GM19324 (cell line): ENCODE measurements at regions not wholly inside any gene's neighbourhood (a gene's known extent, or its start where the extent isn't known, plus 50 kb on each side); places are given as distances from the start of the nearest gene placed in this dataset.
"Not testable (repeated sequence)": the region's sequence is repeated elsewhere in the genome, so short reads cannot be mapped to it uniquely, and the experiment has no call there.

ENCODE experiments used
- ATAC-seq: cut with Tn5 transposase; IDR thresholded peaks from one replicate; pipeline ENCODE4 v1.9.1; 2021; ENCODE audit warnings: mild to moderate bottlenecking, moderate library complexity; ENCODE audit not compliant: unreplicated experiment, low FRiP score

- ATAC-seq: no peak
Observed at GRCh38 chr4:104330125-104330905, 164.4 kb downstream of the CXXC4 start.

GRCh38 chr4:104326991-104327694, 167.6 kb downstream of the CXXC4 start:
- ATAC-seq: not testable (repeated sequence)

- ATAC-seq: no peak
Observed at GRCh38 chr4:104302731-104303130, 192.0 kb downstream of the CXXC4 start.

- no peak for ATAC-seq
Observed at GRCh38 chr4:104294811-104295210, 199.9 kb downstream of the CXXC4 start.

- no peak for ATAC-seq
Observed at GRCh38 chr4:104286867-104287266, 207.8 kb downstream of the CXXC4 start.

GRCh38 chr4:104283303-104283702, 211.4 kb downstream of the CXXC4 start:
- no peak for ATAC-seq

- no peak for ATAC-seq
Observed at GRCh38 chr4:104279744-104280143, 214.9 kb downstream of the CXXC4 start.

- no peak for ATAC-seq
Observed at GRCh38 chr4:104272966-104273365, 221.7 kb downstream of the CXXC4 start.

- not testable (repeated sequence) for ATAC-seq
Observed at GRCh38 chr4:104269603-104270002, 225.1 kb downstream of the CXXC4 start.

GRCh38 chr4:104263100-104263499, 231.6 kb downstream of the CXXC4 start:
- no peak for ATAC-seq

GRCh38 chr4:104262678-104263077, 232.0 kb downstream of the CXXC4 start:
- no peak for ATAC-seq

GRCh38 chr4:104248726-104249125, 246.0 kb downstream of the CXXC4 start:
- no peak for ATAC-seq

GRCh38 chr4:104235967-104236366, 258.7 kb downstream of the CXXC4 start:
- no peak for ATAC-seq

- no peak for ATAC-seq
Observed at GRCh38 chr4:104217526-104217925, 277.2 kb downstream of the CXXC4 start.

- no peak for ATAC-seq
Observed at GRCh38 chr4:104211657-104212056, 283.0 kb downstream of the CXXC4 start.

GRCh38 chr4:104210420-104210819, 284.3 kb downstream of the CXXC4 start:
- ATAC-seq: no peak

GRCh38 chr4:104206784-104207183, 287.9 kb downstream of the CXXC4 start:
- no peak for ATAC-seq

GRCh38 chr4:104205116-104205515, 289.6 kb downstream of the CXXC4 start:
- no peak for ATAC-seq

- no peak for ATAC-seq
Observed at GRCh38 chr4:104188301-104188700, 306.4 kb downstream of the CXXC4 start.

GRCh38 chr4:104169437-104169836, 325.3 kb downstream of the CXXC4 start:
- ATAC-seq: no peak

GRCh38 chr4:104166749-104167148, 327.9 kb downstream of the CXXC4 start:
- no peak for ATAC-seq

GRCh38 chr4:104163820-104164219, 330.9 kb downstream of the CXXC4 start:
- no peak for ATAC-seq
